GM12892 (cell line): ENCODE measurements at regions not wholly inside any gene's neighbourhood (a gene's known extent, or its start where the extent isn't known, plus 50 kb on each side); places are given as distances from the start of the nearest gene placed in this dataset.

Experiments
- POLR2A ChIP-seq: IDR thresholded peaks from 2 replicates; pipeline ENCODE4 v1.6.1; 2011; ENCODE audit warnings: low read depth, low read length, control low read depth
- POLR2AphosphoS5 ChIP-seq: IDR thresholded peaks from 2 replicates; pipeline ENCODE4 v1.6.1; 2011; ENCODE audit warnings: low read depth, low read length, control low read depth
- TAF1 ChIP-seq: IDR thresholded peaks from 2 replicates; pipeline ENCODE4 v1.6.1; 2011; ENCODE audit warnings: low read depth, mild to moderate bottlenecking, control low read depth, low read length, borderline replicate concordance

DNA sequence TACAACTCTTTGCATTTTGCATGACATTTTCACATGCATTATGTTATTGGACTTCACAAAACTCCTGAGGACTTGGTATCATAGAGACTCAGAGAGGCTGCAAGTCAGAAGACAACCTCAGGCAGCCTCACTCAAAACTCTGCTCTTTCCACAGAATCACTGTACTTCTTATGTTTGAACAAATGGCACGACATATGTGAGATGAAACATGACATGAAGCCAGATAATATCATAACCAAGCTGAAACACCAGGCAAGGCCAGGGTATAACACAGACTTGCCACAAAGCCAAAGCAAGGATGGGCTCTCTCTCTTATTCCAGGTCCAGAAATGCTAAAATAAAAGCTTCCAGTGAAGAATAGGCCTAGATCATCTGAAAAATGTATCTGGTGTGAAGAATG lies 425.8 kb upstream of the CDH5 start:
- TF ChIP-seq POLR2A, result no peak
- no peak for TF ChIP-seq POLR2AphosphoS5
- no peak for TF ChIP-seq TAF1
